CD4-positive, alpha-beta T cell treated with Interferon gamma for 1 hour (primary cell): ENCODE measurements at regions not wholly inside any gene's neighbourhood (a gene's known extent, or its start where the extent isn't known, plus 50 kb on each side); places are given as distances from the start of the nearest gene placed in this dataset.

Experiments used
- DNase-seq: peaks from one replicate; pipeline ENCODE4 v3.0.0-alpha.2; 2020

- no peak for DNase-seq
Measured at GRCh38 chr3:27590437-27591298, 106.5 kb upstream of the SLC4A7 start.

DNA sequence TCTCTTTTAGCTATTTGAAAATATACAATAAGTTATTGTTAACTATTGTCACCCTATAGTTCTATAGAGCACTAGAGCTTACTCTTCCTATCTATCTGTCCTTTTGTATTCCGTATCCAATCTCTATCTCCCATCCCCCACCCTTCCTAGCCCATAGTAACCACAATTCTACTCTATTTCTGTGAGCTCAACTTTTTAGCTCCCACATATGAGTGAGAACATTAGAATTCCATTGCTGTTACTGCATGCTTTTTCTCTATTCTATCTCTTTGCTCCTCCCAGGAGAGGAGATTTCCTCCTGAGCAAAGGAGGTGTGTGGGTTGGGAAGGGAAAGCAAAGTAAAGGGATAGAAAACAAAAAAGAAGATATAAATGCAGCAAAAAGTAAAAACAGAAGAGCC is 105.6 kb upstream of the SLC4A7 start:
- no peak for DNase-seq

- no peak for DNase-seq
Measured at GRCh38 chr3:27585429-27585828, 101.2 kb upstream of the SLC4A7 start.

DNA sequence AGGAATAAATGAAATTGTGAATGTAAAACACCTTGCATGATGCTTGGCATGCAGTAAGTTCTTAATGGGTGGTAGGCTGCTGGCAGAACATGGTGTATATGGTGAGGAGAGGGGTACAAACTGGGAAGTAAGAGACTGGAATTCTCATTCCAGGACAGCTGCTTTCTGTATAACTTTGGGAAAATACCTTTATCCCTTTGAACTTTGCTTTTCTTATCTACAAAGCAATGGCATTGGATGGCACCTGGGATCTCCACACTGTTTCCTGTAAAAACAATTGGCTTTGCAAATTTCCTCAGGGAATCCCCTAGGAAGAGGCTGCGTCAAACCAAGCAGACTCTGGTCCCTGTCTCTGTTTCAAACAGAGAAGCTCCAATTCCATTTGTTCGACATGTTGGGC is 100.7 kb upstream of the SLC4A7 start:
- no peak for DNase-seq

DNA sequence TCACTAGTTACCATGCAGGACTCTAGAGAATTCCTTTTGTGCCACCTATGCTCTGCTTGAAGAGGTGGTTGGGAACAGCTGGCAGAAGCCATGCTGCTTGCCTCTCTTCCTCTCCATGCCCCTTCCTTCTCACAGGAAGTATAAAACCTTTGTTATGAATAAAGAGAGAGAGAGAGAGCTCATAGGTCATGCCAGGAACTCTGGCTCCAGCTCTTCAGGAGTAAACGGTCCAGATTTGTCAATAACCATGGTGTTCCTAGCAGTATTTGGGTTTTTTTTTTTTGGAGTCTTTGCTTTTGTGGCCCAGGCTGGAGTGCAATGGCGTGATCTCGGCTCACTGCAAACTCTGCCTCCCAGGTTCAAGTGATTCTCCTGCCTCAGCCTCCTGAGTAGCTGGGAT is 97.7 kb upstream of the SLC4A7 start:
- DNase-seq: no peak

GRCh38 chr3:27578032-27578431 is 93.8 kb upstream of the SLC4A7 start:
- no peak for DNase-seq

GRCh38 chr3:27577504-27577903 is 93.3 kb upstream of the SLC4A7 start:
- DNase-seq: no peak

- no peak for DNase-seq
Measured at GRCh38 chr3:27576171-27576570, 92.0 kb upstream of the SLC4A7 start.

DNA sequence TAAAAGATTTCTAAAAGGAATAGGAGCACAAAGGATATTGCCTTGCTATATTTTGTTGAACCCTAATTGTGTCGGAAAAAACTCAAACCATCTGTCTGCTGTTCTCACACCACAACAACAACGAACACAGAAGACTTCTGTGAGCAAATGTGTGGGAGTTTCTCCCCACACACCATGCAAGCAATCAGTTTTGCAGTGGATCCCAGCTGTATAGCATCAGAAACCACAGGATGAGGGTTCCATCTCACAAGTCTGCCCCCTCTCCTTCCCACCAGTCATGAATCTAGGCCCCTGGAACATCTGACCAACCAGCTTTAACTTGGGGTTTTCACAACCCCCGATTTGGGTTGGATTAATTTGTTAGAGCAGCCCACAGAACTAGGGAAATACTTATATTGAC is 91.3 kb upstream of the SLC4A7 start:
- DNase-seq: no peak

GRCh38 chr3:27574438-27574795 is 90.2 kb upstream of the SLC4A7 start:
- DNase-seq: no peak

GRCh38 chr3:27573780-27574437 is 89.7 kb upstream of the SLC4A7 start:
- no peak for DNase-seq

- no peak for DNase-seq
Measured at GRCh38 chr3:27573138-27573537, 89.0 kb upstream of the SLC4A7 start.

- no peak for DNase-seq
Measured at GRCh38 chr3:27571345-27571744, 87.2 kb upstream of the SLC4A7 start.

- DNase-seq: no peak
Measured at GRCh38 chr3:27570421-27571106, 86.4 kb upstream of the SLC4A7 start.

- DNase-seq: no peak
Measured at GRCh38 chr3:27568393-27568792, 84.2 kb upstream of the SLC4A7 start.

- DNase-seq: no peak
Measured at GRCh38 chr3:27567251-27567650, 83.1 kb upstream of the SLC4A7 start.

DNA sequence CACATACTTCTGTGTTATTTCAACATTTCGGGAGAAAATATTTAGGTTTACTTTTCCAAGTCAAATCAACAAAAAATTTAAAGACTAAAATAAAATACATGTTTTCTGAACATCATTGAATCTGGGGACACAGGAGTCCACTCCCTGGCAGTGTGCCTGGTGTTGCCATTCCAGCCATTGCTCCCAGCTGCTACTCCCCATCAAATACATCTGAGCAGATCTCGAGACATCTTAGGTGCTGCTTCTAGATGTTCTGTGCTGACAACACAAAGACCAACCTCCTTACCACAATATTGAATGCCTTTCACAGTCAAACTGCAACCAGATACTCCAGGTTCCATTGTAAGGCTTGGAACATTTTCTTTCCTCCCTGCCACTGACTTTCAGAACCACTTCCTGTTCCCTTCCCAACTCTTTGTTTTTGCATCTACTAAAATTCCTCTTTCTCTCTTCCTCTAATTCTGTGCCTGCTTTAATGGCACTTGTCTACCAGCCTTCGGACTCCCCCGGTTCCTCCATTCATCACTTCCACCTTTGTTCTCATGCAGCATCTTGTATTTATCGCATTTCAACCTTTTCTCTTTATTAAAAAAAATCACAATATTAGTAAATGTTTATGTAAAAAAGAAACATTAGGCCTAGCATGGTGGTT is 81.1 kb upstream of the SLC4A7 start:
- no peak for DNase-seq

DNA sequence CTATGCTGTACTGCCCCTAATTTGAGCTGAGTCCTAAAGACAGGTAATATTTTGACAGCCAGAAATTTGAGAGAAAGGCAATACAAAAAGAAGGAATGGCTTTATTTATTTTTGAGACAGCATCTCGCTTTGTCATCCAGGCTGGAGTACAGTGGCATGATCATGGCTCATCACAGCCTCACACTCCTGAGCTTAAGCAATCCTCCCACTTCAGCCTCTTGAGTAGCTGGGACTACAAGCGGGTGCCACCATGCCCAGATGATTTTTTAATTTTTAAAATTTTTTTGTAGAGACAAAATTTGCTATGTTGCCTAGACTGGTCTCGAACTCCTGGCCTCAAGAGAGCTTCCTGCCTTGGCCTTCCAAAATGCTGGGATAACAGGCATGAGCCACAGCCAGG is 77.4 kb upstream of the SLC4A7 start:
- no peak for DNase-seq

DNA sequence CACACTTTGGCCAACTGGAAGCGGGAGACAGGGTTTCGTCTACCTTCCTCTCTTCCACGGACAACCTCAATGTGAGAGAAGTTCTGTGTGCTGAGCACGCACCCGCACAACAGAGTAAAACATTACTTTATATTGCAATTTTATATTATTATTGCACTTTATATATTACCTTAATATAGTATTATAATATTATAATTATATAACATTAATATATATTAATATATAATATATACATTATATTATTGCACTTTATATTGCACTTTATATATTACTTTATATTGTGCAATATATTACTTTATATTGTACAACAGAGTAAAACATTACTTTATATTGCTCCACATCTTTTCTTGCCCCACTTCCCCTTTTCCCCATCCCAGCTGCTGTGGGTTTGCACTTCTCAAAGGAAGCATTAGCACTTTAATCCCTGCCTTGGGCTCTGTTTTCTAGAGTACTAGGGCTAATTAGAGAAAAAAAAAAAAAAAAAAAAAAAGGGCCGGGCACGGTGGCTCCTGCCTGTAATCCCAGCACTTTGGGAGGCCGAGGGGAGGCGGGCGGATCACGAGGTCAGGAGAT is 76.4 kb upstream of the SLC4A7 start:
- peak; percentile 16 for DNase-seq

DNA sequence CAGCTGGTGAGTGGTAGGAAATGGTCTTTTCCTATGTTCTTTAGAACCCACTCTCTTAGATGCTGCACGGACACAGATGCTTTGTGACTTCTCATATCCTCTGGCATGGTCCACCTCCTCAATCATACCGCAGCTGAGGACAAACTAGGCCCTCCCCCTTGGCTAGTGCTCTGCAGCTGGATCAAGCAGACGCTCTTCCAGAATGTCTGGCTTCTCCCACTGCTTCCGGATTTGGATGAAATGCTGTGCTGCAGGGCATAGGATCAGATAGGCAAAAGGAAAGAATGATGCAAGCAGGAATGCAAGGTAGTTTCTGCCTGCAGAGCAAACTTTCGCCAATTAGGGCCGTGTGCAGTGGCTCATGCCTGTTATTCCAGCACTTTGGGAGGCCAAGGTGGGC is 75.7 kb upstream of the SLC4A7 start:
- DNase-seq: no peak

DNA sequence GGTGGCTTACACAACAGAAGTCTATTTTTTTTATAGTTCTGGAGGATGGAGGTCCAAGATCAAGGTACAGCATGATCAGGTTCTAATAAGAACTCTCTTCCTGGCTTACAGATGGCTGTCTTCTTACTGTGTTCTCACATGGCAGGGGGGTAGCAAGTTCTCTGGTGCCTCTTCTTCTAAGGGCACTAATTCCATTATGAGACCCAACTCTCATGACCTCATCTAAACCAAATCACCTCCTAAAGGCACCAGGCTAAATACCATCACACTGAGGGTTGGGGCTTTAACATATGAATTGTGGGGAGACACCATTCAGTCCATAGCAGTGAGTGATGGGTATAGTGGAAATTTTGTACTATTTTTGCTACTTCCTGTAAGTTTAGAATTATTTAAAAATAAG is 75.2 kb upstream of the SLC4A7 start:
- no peak for DNase-seq

DNA sequence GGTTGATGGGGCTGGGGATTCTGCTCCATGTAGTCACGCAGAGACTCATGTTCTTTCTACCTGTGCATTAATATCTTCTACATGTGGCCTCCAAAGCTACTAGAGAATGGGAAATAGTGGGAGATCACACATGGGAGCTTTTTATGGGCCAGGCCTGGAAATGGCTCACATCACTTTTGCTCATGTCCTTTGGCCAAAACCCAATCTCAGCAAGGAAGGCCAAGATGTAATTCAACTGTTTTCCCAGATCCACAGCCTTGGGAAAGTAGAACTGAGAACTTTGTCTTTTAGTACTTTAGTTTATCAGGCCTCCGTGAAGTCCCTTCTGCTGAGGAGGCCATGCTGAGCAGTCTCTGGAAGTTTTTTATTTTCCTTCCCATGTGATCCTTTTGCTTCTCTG is 73.2 kb upstream of the SLC4A7 start:
- no peak for DNase-seq

DNA sequence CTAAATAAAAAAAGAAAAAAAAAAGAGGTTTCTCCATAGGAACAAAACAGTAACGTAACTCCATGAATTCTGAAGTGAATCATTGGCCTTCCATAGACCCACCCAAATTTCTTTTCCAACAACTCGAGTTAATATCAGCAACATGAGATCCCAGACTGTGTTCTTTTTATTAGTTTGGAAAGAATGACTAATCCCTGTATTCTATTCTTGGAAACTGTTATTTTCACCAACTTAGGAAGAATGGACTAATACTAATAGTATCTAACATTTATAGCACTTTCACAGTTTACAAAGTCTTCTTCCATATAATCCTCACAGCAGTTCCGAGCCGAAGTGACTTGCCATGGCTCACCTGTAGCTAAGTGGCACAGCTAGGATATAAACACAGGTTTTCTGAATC is 72.7 kb upstream of the SLC4A7 start:
- DNase-seq: no peak
